ENCODE measurements at regions not wholly inside any gene's neighbourhood (a gene's known extent, or its start where the extent isn't known, plus 50 kb on each side); places are given as distances from the start of the nearest gene placed in this dataset.

DNA sequence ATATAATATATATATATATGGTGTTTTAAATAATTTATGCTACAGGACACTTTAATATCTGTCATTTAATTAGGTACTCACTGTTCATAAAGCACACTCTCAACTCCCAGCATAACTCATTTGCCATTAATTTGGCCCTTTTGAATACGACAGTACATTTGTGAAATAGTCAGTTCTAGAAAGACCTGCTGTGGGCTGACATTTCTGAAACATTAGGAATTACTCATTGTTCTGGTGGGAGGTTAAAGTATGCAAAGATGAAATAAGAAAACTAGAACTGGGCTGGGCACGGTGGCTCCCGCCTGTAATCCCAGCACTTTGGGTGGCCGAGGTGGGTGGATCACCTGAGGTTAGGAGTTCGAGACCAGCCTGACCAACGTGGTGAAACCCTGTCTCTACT lies 497.5 kb downstream of the UTRN start:
- TF ChIP-seq POLR2A (IDR thresholded peaks at IDR 0.05), result no peak
- TF ChIP-seq, protein P1, sequence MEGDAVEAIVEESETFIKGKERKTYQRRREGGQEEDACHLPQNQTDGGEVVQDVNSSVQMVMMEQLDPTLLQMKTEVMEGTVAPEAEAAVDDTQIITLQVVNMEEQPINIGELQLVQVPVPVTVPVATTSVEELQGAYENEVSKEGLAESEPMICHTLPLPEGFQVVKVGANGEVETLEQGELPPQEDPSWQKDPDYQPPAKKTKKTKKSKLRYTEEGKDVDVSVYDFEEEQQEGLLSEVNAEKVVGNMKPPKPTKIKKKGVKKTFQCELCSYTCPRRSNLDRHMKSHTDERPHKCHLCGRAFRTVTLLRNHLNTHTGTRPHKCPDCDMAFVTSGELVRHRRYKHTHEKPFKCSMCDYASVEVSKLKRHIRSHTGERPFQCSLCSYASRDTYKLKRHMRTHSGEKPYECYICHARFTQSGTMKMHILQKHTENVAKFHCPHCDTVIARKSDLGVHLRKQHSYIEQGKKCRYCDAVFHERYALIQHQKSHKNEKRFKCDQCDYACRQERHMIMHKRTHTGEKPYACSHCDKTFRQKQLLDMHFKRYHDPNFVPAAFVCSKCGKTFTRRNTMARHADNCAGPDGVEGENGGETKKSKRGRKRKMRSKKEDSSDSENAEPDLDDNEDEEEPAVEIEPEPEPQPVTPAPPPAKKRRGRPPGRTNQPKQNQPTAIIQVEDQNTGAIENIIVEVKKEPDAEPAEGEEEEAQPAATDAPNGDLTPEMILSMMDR (IDR thresholded peaks at IDR 0.05), result no peak
